ENCODE measurements at regions not wholly inside any gene's neighbourhood (a gene's known extent, or its start where the extent isn't known, plus 50 kb on each side); places are given as distances from the start of the nearest gene placed in this dataset.

DNA sequence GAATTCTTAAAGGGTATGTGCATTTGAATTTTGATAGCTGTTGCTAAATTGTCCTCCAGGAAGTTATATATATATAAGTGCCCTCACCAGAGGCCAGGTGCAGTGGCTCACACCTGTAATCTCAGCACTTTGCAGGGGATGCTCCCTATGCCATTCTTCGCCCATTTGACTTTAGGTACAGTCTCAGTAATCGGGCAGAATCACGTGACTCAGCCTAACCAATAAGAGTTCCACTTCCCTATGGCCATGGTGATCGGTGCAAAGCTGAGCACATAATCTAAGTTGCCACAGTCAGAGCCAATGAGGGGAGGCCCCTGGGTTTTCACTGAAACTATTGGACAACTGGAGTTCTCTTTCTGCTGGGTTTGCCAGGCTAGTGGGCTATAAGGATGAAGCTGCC, 274.6 kb upstream of the TBX3 start:
- ATAC-seq (ENCODE audit: low FRiP score): no peak

DNA sequence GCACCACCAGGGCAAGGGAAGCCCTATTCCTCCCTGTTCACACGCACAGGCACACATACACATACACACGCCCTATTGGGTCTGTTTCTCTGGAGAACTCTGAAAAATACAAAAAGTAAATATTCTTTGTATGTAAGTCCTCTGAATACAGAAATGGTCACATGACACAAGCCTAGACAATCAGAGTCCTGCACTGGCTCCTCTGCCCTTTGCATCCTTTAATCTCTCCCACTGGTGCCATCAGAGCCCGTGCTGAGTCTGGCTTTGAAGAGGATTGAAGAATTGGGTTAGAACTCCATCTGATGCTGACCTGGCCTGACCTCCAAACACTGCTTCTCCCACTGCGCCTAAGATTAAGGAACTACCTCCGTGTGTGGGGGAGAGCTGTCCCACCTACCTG, 273.2 kb upstream of the TBX3 start:
- TF ChIP-seq, protein P1, sequence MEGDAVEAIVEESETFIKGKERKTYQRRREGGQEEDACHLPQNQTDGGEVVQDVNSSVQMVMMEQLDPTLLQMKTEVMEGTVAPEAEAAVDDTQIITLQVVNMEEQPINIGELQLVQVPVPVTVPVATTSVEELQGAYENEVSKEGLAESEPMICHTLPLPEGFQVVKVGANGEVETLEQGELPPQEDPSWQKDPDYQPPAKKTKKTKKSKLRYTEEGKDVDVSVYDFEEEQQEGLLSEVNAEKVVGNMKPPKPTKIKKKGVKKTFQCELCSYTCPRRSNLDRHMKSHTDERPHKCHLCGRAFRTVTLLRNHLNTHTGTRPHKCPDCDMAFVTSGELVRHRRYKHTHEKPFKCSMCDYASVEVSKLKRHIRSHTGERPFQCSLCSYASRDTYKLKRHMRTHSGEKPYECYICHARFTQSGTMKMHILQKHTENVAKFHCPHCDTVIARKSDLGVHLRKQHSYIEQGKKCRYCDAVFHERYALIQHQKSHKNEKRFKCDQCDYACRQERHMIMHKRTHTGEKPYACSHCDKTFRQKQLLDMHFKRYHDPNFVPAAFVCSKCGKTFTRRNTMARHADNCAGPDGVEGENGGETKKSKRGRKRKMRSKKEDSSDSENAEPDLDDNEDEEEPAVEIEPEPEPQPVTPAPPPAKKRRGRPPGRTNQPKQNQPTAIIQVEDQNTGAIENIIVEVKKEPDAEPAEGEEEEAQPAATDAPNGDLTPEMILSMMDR (IDR thresholded peaks at IDR 0.05): no peak
- no peak for ATAC-seq (ENCODE audit: low FRiP score)
- no peak for DNase-seq (ENCODE audit: low spot score)

More for the DNA sequence above, 274.6 kb upstream of the TBX3 start:
- no peak for DNase-seq (ENCODE audit: low spot score)
- TF ChIP-seq, protein P1 (IDR thresholded peaks at IDR 0.05): no peak

DNA sequence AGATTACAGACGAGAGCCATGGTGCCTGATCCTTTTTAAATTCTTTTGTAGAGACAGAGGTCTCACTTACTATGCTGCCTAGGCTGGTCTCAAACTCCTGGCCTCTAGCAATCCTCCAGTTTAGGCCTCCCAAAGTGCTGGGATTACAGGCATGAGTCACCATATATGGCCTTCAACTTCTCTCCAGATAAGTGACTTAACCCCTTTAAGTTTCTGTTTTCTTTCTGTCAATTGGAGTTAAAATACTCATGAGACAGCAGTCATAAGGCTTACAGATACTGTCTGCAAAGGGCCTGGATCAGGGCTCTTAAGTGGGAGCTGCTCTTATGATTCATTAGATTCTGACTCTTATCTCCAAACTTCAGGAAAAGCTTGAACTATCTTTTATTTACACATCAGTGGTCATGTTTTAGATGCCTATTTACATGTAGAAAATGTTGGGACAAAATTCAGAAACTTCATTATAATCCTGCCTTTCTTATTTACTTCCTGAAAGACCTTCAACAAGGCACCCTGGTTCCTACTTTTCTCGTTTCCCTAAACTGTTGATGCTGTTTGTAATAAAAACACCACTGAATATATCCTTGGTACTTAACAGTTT, 271.5 kb upstream of the TBX3 start:
- DNase-seq (ENCODE audit: low spot score) (no peak), ATAC-seq (ENCODE audit: low FRiP score) (no peak)
- TF ChIP-seq, protein P1 (IDR thresholded peaks at IDR 0.05): no peak

DNA sequence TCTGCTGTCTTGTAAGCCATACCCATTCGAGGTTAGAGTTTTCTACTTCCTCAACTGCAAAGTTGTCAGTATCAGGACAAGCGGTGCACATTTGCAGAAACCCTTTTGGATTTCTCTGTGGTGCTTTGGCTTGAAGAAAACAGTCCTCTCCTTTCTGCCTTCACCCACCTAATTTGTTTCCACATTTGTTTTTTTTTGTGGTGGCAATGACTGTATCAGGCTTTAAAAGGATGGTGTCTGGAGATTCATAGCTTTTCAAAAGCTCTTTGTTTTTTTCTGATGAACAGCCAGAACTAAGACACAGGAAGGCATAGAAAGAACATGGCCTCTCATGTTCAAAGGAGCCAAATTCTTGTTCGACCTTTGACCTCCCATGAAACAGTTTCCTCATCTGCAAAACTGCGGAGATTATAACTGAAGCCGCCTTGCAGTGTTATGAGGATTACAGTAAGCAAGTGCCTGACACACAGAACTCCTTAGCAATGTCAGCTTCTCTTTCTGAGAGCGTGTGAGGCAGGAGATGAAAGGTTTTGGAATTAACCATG, 270.6 kb upstream of the TBX3 start:
- no peak for DNase-seq (ENCODE audit: low spot score)
- TF ChIP-seq, protein P1 (IDR thresholded peaks at IDR 0.05): no peak
- no peak for ATAC-seq (ENCODE audit: low FRiP score)

DNA sequence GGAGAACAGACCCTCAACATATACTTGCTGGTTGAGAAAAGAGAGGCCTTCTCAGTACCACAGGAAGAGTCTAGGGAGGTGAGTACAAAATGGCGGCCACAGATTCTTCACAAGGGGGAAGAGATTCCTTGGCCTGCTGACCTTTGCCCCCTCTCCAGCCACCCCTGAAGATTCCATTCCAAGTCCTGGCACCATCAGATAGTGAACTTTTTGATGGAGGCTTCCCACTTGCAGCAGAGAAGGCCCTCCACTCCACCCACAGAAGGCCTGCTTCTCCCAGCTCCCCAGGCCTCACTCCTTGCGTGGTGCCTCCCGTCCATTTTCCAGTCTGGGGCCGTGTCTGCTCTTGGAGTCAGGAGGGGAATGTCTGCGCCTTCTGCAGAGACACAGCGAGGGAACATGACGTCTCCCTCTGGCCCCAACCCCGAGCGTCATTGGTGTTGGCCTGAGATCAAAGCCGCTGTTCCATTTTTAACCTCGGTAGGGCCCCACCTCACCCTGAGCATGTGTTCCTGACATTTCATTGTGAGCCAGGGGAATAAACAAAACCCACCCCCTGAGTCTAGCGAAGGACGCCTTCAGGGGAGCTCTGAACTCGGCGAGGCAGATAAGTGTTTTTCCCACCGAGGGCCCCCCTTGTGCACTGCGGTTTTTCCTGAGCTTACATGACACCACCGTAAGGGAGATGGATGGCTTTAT, 268.7 kb upstream of the TBX3 start:
- no peak for DNase-seq (ENCODE audit: low spot score)
- no peak for ATAC-seq (ENCODE audit: low FRiP score)
- TF ChIP-seq, protein P1 (IDR thresholded peaks at IDR 0.05): no peak

DNA sequence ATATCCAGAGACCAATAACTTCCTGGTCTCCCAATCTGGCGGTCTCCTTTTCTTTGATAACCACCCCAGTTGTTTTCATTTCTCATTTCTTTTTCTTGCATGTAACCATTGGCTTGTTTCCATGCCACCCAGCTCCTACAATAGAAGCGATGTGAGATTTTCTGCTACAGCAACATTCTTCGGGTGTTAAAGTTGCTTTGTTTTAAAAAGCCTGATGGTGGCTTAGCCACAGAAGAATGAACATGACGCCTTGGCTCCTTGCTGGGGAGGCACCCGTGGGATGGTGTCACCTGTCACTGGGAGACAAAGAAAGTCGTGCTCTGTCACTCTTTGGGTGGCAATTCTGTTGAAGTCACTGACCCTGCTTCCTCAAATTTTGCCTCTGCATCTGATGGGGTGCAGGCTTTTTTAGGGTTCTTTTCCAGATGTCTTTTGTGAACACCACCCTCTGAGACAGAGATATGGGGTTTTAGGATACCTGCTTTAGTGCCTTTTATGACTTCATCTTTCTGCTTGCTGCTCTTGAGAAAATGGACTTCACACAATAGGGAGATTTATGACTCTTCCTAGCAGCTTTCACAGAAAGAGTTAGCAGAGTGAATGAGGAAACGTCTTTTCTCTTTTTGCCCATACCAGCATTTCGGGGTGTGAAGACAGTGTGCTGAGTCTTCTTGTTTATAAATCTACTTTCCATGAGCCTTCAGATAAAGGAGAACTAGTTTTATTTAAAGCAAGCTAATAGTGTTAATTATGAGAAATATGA, 265.3 kb upstream of the TBX3 start:
- TF ChIP-seq, protein P1 (IDR thresholded peaks at IDR 0.05): no peak

More for the DNA sequence above, 265.3 kb upstream of the TBX3 start:
- ATAC-seq (ENCODE audit: low FRiP score) (no peak), DNase-seq (ENCODE audit: low spot score) (no peak)

All from omental fat pad (tissue), 3 donors.